ENCODE measurements at regions not wholly inside any gene's neighbourhood (a gene's known extent, or its start where the extent isn't known, plus 50 kb on each side); places are given as distances from the start of the nearest gene placed in this dataset.

DNA sequence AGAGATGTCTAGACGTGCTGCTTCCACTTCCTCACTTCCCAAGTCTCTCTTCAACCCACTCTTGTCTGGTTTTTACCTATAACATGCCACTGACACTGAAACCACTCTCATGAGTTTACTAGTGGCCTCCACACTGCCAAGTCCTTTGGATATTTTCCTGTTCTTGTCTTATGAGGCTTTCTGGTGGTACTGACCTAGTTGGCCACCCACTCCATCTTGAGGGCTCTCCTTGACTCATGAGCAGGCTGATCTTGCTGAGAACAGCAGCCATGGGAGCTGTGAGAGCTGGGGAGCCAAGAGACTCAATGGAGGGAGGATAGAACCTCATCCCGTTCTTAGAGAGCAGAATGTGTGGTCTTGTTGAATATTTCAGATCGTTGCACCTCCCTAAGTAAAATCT lies 283.4 kb upstream of the PRDM1 start:
- Histone ChIP-seq H3K4me2 (ENCODE audit: low read depth, low read length) (no peak overlapping the region), H3K4me1 (ENCODE audit: insufficient read depth, low read length) (no peaks in the 10 kb centered on the region), H2AFZ (ENCODE audit: low read length) (no peak overlapping the region), H3K4me3 (replicated peaks in 1 of 3; ENCODE audit: insufficient read depth in 1 of 3, low read depth in 2 of 3, low read length in 3 of 3) (no peak overlapping the region), H3K36me3 (replicated peaks in 1 of 2; ENCODE audit: control insufficient read depth in 1 of 2, insufficient read depth in 2 of 2, low read length in 2 of 2) (no peaks in the 10 kb centered on the region), H4K20me1 (ENCODE audit: insufficient read depth, low read length) (no peaks in the 10 kb centered on the region), H3K27ac (ENCODE audit: extremely low read length, insufficient read depth, low read length) (no peak overlapping the region), H3K9me3 (ENCODE audit: low read length) (no peaks in the 10 kb centered on the region), H3K9ac (ENCODE audit: insufficient read depth, low read depth, low read length) (no peak overlapping the region), H3K27me3 (ENCODE audit: control insufficient read depth in 1 of 2, insufficient read depth in 2 of 2, low read length in 2 of 2) (no peaks in the 10 kb centered on the region), H3K79me2 (ENCODE audit: insufficient read depth, low read length) (no peaks in the 10 kb centered on the region)
- no peak for FAIRE-seq
- ChIA-PET POLR2A (no interaction called here), CTCF (ENCODE audit: low intra/inter-chr PET ratio, low total read pairs) (no interaction called here)
- WGBS (ENCODE audit: low lambda C conversion rate) = 5% methylated on average over 3 of the region's 3 CpGs
- TF ChIP-seq ZFP82 (CRISPR knock-in tag; IDR thresholded peaks at IDR 0.05; ENCODE audit: borderline replicate concordance) (no peak), TARDBP (CRISPR knock-in tag; IDR thresholded peaks at IDR 0.05) (no peak), ZNF124 (CRISPR knock-in tag; IDR thresholded peaks at IDR 0.05) (no peak), ZNF335 (CRISPR knock-in tag; IDR thresholded peaks at IDR 0.05) (no peak), SUZ12 (IDR thresholded peaks at IDR 0.05; ENCODE audit: low read depth, low read length) (no peak), SIN3B (IDR thresholded peaks at IDR 0.05; ENCODE audit: low read length) (no peak)
- TF ChIP-seq, protein P1, sequence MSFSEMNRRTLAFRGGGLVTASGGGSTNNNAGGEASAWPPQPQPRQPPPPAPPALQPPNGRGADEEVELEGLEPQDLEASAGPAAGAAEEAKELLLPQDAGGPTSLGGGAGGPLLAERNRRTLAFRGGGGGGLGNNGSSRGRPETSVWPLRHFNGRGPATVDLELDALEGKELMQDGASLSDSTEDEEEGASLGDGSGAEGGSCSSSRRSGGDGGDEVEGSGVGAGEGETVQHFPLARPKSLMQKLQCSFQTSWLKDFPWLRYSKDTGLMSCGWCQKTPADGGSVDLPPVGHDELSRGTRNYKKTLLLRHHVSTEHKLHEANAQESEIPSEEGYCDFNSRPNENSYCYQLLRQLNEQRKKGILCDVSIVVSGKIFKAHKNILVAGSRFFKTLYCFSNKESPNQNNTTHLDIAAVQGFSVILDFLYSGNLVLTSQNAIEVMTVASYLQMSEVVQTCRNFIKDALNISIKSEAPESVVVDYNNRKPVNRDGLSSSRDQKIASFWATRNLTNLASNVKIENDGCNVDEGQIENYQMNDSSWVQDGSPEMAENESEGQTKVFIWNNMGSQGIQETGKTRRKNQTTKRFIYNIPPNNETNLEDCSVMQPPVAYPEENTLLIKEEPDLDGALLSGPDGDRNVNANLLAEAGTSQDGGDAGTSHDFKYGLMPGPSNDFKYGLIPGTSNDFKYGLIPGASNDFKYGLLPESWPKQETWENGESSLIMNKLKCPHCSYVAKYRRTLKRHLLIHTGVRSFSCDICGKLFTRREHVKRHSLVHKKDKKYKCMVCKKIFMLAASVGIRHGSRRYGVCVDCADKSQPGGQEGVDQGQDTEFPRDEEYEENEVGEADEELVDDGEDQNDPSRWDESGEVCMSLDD (CRISPR knock-in tag; IDR thresholded peaks at IDR 0.05; ENCODE audit: borderline replicate concordance) = no peak
- TF ChIP-seq, protein P2, sequence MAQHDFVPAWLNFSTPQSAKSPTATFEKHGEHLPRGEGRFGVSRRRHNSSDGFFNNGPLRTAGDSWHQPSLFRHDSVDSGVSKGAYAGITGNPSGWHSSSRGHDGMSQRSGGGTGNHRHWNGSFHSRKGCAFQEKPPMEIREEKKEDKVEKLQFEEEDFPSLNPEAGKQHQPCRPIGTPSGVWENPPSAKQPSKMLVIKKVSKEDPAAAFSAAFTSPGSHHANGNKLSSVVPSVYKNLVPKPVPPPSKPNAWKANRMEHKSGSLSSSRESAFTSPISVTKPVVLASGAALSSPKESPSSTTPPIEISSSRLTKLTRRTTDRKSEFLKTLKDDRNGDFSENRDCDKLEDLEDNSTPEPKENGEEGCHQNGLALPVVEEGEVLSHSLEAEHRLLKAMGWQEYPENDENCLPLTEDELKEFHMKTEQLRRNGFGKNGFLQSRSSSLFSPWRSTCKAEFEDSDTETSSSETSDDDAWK (CRISPR knock-in tag; IDR thresholded peaks at IDR 0.05) = no peak
- no TSS peak for BruUV-seq (replicated peaks)
- intact Hi-C loops (cut with micrococcal nuclease; ENCODE audit: unreplicated experiment) = no loop called here
- no peak for DNase-seq (ENCODE audit: low spot score)
- in situ Hi-C loops (cut with HindIII; ENCODE audit: extremely low pct_ligation_motif_present, low pct_unique_long_range_greater_than_20kb) = no loop called here
- no peak for ATAC-seq
